K562 (cell line): ENCODE measurements at regions not wholly inside any gene's neighbourhood (a gene's known extent, or its start where the extent isn't known, plus 50 kb on each side); places are given as distances from the start of the nearest gene placed in this dataset.
"Not testable (repeated sequence)": the region's sequence is repeated elsewhere in the genome, so short reads cannot be mapped to it uniquely, and the experiment has no call there.

ENCODE experiments used
- ATAC-seq: fragments of 200-7000 bp; cut with Tn5 transposase; 3 replicates; pipeline ENCODE4 v1.9.1; 2020; ENCODE audit warnings: moderate library complexity
- BruUV-seq: library from RNA; stranded (reverse); fragments of 400-500 nt; replicated peaks from 2 replicates; lab custom pipeline; 2021; lab: Mats Ljungman, UMichigan
- CTCF ChIA-PET: fragments of 300-600 bp; formaldehyde crosslinking; extraction: SDS; loops from one replicate; lab custom pipeline; 2021; ENCODE audit warnings: low intra/inter-chr PET ratio; lab: Yijun Ruan, JAX
- POLR2A ChIA-PET: fragments of 300-600, 350-650 bp; sonication (Branson Sonifier 250); formaldehyde crosslinking; extraction: SDS; loops from one replicate; lab custom pipeline; 2021; ENCODE audit warnings: antibody characterized with exemption, inconsistent platforms; lab: Yijun Ruan, JAX
- DNase-seq, 4 experiments: peaks; one replicate each; pipeline versions ENCODE4 v3.0.0 to v3.0.0-alpha.2; 2011 to 2018; ENCODE audit warnings: low spot score in 3 of 4, mixed read lengths in 3 of 4; ENCODE audit errors: extremely low read depth in 1 of 4
- FAIRE-seq: peaks from 2 replicates; lab custom pipeline; 2011; peaks lifted over from hg19 to GRCh38; lab: Jason Lieb, UNC
- H2AFZ ChIP-seq: 2 replicates; pipeline ENCODE4 v1.6.0; 2011; ENCODE audit warnings: low read depth, low read length, control low read depth, inconsistent platforms
- H3K27ac ChIP-seq: fragments of 200-600 bp; 3 replicates; pipeline ENCODE4 v1.8.0; 2011; ENCODE audit warnings: low read depth, mild to moderate bottlenecking, control low read depth, inconsistent platforms, low read length, moderate library complexity, mixed read lengths; ENCODE audit errors: extremely low read depth
- H3K27me3 ChIP-seq, 2 experiments: fragments of 300-600 bp in 1 of 2; 2 replicates in 1 of 2; 3 replicates in 1 of 2; pipeline versions ENCODE4 v1.6.0 to v1.8.0; 2011; ENCODE audit warnings: inconsistent platforms in 2 of 2, low read length in 2 of 2, mild to moderate bottlenecking in 1 of 2, mixed read lengths in 1 of 2, moderate library complexity in 1 of 2; ENCODE audit not compliant: control insufficient read depth in 2 of 2, insufficient read depth in 2 of 2
- H3K36me3 ChIP-seq: fragments of 300-600 bp; 3 replicates; pipeline ENCODE4 v1.8.0; 2011; ENCODE audit warnings: mild to moderate bottlenecking, low read length, inconsistent platforms; ENCODE audit not compliant: control insufficient read depth, insufficient read depth
- H3K4me1 ChIP-seq, 2 experiments: fragments of 200-600 bp in 1 of 2; replicated peaks in 1 of 2; 2 replicates in 1 of 2; 3 replicates in 1 of 2; pipeline versions ENCODE4 v1.5.1 to v1.8.0; 2011; ENCODE audit warnings: inconsistent platforms in 2 of 2, low read length in 2 of 2, mild to moderate bottlenecking in 1 of 2, mixed read lengths in 1 of 2, moderate library complexity in 1 of 2; ENCODE audit not compliant: control insufficient read depth in 2 of 2, insufficient read depth in 2 of 2
- H3K4me2 ChIP-seq: 2 replicates; pipeline ENCODE4 v1.6.1; 2011; ENCODE audit warnings: low read length, control low read depth, inconsistent platforms, mixed read lengths; ENCODE audit not compliant: insufficient read depth
- H3K4me3 ChIP-seq: fragments of 200-600 bp; sonication (generic), shearing (Covaris generic); 2 replicates; pipeline ENCODE4 v1.5.1; 2016; ENCODE audit warnings: control low read depth, inconsistent platforms
- H3K79me2 ChIP-seq: fragments of 200-600 bp; 3 replicates; pipeline ENCODE4 v1.8.0; 2011; ENCODE audit warnings: low read length, inconsistent platforms; ENCODE audit not compliant: control insufficient read depth, insufficient read depth
- H3K9ac ChIP-seq, 2 experiments: 2 replicates each; pipeline versions ENCODE4 v1.6.0 to v1.6.1; 2011; ENCODE audit warnings: low read depth in 2 of 2, low read length in 2 of 2, control low read depth in 1 of 2, inconsistent platforms in 1 of 2, mild to moderate bottlenecking in 1 of 2, mixed read lengths in 1 of 2; ENCODE audit not compliant: insufficient read depth in 1 of 2
- H3K9me1 ChIP-seq: one replicate; pipeline ENCODE4 v1.6.0; 2011; ENCODE audit warnings: inconsistent platforms, mild to moderate bottlenecking, low read length, moderate library complexity; ENCODE audit not compliant: control insufficient read depth, insufficient read depth
- H3K9me3 ChIP-seq: replicated peaks from 2 replicates; pipeline ENCODE4 v1.5.1; 2011; ENCODE audit warnings: low read depth, low read length, inconsistent platforms; ENCODE audit not compliant: control insufficient read depth, insufficient read depth
- H4K20me1 ChIP-seq: replicated peaks from 2 replicates; pipeline ENCODE4 v1.6.1; 2011; ENCODE audit warnings: low read length, inconsistent platforms, mixed read lengths; ENCODE audit not compliant: control insufficient read depth, insufficient read depth
- SMAD4 ChIP-seq: fragments of 250-450 bp; sonication (Bioruptor Pico); conservative IDR thresholded peaks from 2 replicates; pipeline ENCODE4 v1.8.0; 2021; ENCODE audit warnings: inconsistent platforms, mild to moderate bottlenecking, moderate library complexity
- STAG1 ChIP-seq: sonication (generic); formaldehyde crosslinking; IDR thresholded peaks from 2 replicates; pipeline ENCODE4 v1.5.0; 2020; ENCODE audit warnings: missing genetic modification reagents, borderline replicate concordance
- WGBS: fragments of 100-300 bp; shearing (Covaris generic); methylation state at CpG from one replicate; pipeline ENCODE4 v1.1.6; 2016; ENCODE audit warnings: low coverage, mixed read lengths; ENCODE audit not compliant: insufficient coverage; ENCODE audit errors: missing lambda C conversion rate; 5-methylcytosine and 5-hydroxymethylcytosine counted together
- in situ Hi-C: fragments of 300-500 bp; cut with MboI; formaldehyde crosslinking; loops from 4 replicates; pipeline ENCODE4 v1.15.0; 2018; ENCODE audit warnings: inconsistent platforms, mixed read lengths
- intact Hi-C: fragments of 100-400 bp; cut with micrococcal nuclease; formaldehyde crosslinking; loops from 2 replicates; pipeline ENCODE4 v1.14.2; 2022

- no peak for TF ChIP-seq STAG1 (CRISPR knock-in tag)
Observed at GRCh38 chr3:88480822-88481221, 331.1 kb downstream of the C3orf38 start (continued).

GRCh38 chr3:88485001-88485400, 335.2 kb downstream of the C3orf38 start:
- Histone ChIP-seq H3K9me1 (no peaks in the 10 kb centered on the region), H3K27me3 (no peaks in the 10 kb centered on the region), H3K4me3 (no peak overlapping the region), H3K9me3 (no peaks in the 10 kb centered on the region), H4K20me1 (no peaks in the 10 kb centered on the region), H3K79me2 (no peaks in the 10 kb centered on the region), H3K4me1 (no peaks in the 10 kb centered on the region), H3K4me2 (no peak overlapping the region), H3K27ac (no peak overlapping the region), H3K36me3 (no peaks in the 10 kb centered on the region), H2AFZ (no peak overlapping the region), H3K9ac (no peak overlapping the region)
- in situ Hi-C loops, result no loop called here
- FAIRE-seq, result no peak
- intact Hi-C loops, result no loop called here
- TF ChIP-seq SMAD4 (CRISPR knock-in tag), result no peak
- POLR2A ChIA-PET, result no interaction called here
- ATAC-seq, result no peak
- CTCF ChIA-PET, result no interaction called here
- no peak for DNase-seq
- no TSS peak for BruUV-seq

- H3K4me2 ChIP-seq, H3K27ac ChIP-seq, H3K9me1 ChIP-seq, DNase-seq, in situ Hi-C loops, H4K20me1 ChIP-seq, H3K27me3 ChIP-seq, H3K79me2 ChIP-seq, H3K9ac ChIP-seq, H3K9me3 ChIP-seq, ATAC-seq, H3K36me3 ChIP-seq, CTCF ChIA-PET, H2AFZ ChIP-seq, FAIRE-seq, BruUV-seq, H3K4me1 ChIP-seq, intact Hi-C loops, POLR2A ChIA-PET, H3K4me3 ChIP-seq: not testable (repeated sequence)
- 4% methylated on average over 9 of the region's 15 CpGs for WGBS
Observed at GRCh38 chr3:88508818-88509217, 359.1 kb downstream of the C3orf38 start.
